ENCODE measurements at regions not wholly inside any gene's neighbourhood (a gene's known extent, or its start where the extent isn't known, plus 50 kb on each side); places are given as distances from the start of the nearest gene placed in this dataset.

DNA sequence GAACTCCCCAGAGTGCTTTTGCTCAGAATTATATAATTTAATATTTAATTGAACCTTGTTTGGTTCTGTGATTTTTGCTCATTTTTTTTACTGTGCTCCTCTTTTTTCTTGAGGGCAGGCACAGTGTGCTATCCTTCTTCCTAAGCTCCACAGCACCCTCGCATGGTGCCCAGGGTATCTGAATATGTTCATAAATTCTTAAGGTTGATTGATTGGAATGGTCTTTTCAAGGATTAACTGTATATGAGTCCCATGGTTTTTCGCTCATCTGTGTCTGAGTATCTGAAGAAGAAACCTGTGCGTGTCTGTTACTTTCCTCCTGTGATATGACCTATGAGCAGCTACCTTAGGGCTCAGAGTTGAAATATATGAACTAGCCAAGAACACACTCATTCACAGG lies 393.7 kb downstream of the HLX start:
- TF ChIP-seq POLR2A (IDR thresholded peaks at IDR 0.05): no peak
- TF ChIP-seq, protein P1, sequence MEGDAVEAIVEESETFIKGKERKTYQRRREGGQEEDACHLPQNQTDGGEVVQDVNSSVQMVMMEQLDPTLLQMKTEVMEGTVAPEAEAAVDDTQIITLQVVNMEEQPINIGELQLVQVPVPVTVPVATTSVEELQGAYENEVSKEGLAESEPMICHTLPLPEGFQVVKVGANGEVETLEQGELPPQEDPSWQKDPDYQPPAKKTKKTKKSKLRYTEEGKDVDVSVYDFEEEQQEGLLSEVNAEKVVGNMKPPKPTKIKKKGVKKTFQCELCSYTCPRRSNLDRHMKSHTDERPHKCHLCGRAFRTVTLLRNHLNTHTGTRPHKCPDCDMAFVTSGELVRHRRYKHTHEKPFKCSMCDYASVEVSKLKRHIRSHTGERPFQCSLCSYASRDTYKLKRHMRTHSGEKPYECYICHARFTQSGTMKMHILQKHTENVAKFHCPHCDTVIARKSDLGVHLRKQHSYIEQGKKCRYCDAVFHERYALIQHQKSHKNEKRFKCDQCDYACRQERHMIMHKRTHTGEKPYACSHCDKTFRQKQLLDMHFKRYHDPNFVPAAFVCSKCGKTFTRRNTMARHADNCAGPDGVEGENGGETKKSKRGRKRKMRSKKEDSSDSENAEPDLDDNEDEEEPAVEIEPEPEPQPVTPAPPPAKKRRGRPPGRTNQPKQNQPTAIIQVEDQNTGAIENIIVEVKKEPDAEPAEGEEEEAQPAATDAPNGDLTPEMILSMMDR (IDR thresholded peaks at IDR 0.05): no peak

All from Peyer's patch (tissue), 4 donors.